Panc1 (cell line): ENCODE measurements at regions not wholly inside any gene's neighbourhood (a gene's known extent, or its start where the extent isn't known, plus 50 kb on each side); places are given as distances from the start of the nearest gene placed in this dataset.

Experiments
- ATAC-seq: fragments of 200-7000 bp; cut with Tn5 transposase; 2 replicates; pipeline ENCODE4 v1.9.1; 2020; ENCODE audit warnings: mild to moderate bottlenecking, moderate library complexity
- BruUV-seq: library from RNA; stranded (reverse); fragments of 400-500 nt; replicated peaks from 2 replicates; lab custom pipeline; 2021; lab: Mats Ljungman, UMichigan
- CTCF ChIA-PET: fragments of 300-600 bp; sonication (Branson Sonifier 250); formaldehyde crosslinking; loops from one replicate; lab custom pipeline; 2022; ENCODE audit warnings: antibody characterized with exemption; lab: Charles Lee
- POLR2A ChIA-PET: fragments of 300-600 bp; sonication (Branson Sonifier 250); formaldehyde crosslinking; loops from one replicate; lab custom pipeline; 2022; ENCODE audit warnings: antibody characterized with exemption; lab: Charles Lee
- DNase-seq: peaks from one replicate; pipeline ENCODE4 v3.0.0-alpha.2; 2010; ENCODE audit warnings: low read depth, low spot score
- H3K27ac ChIP-seq: 2 replicates; pipeline ENCODE4 v1.5.1; 2011; ENCODE audit warnings: mild to moderate bottlenecking, low read length, inconsistent platforms
- H3K27me3 ChIP-seq: fragments of 200-500 bp; sonication (Bioruptor generic); 2 replicates; pipeline ENCODE4 v1.6.0; 2014; ENCODE audit warnings: low read length, inconsistent platforms; ENCODE audit not compliant: control insufficient read depth, insufficient read depth
- H3K36me3 ChIP-seq: fragments of 200-500 bp; sonication (Bioruptor generic); 2 replicates; pipeline ENCODE4 v1.5.1; 2014; ENCODE audit warnings: inconsistent platforms, mild to moderate bottlenecking, low read length, moderate library complexity; ENCODE audit not compliant: control insufficient read depth, insufficient read depth
- H3K4me1 ChIP-seq: 2 replicates; pipeline ENCODE4 v1.5.1; 2011; ENCODE audit warnings: inconsistent platforms, mild to moderate bottlenecking, low read length, moderate library complexity; ENCODE audit not compliant: control insufficient read depth, insufficient read depth
- H3K4me3 ChIP-seq, 2 experiments: 2 replicates each; pipeline ENCODE4 v1.5.1; 2011 to 2012; ENCODE audit warnings: low read depth in 2 of 2, low read length in 2 of 2, mild to moderate bottlenecking in 2 of 2, inconsistent platforms in 1 of 2, moderate library complexity in 1 of 2
- H3K9me3 ChIP-seq: fragments of 200-500 bp; sonication (Bioruptor generic); 2 replicates; pipeline ENCODE4 v1.5.1; 2014; ENCODE audit warnings: low read depth, mild to moderate bottlenecking, inconsistent platforms, low read length, moderate library complexity; ENCODE audit not compliant: control insufficient read depth, insufficient read depth
- CTCF ChIP-seq: fragments of 450-650 bp; IDR thresholded peaks from 2 replicates; pipeline ENCODE4 v1.5.1; 2017; ENCODE audit warnings: mild to moderate bottlenecking
- POLR2AphosphoS5 ChIP-seq: IDR thresholded peaks from 2 replicates; pipeline ENCODE4 v1.6.1; 2012; ENCODE audit warnings: mild to moderate bottlenecking, low read depth, low read length, moderate library complexity
- REST ChIP-seq, 2 experiments: IDR thresholded peaks; 2 replicates each; pipeline ENCODE4 v1.6.1; 2011 to 2012; ENCODE audit warnings: low read depth in 2 of 2, control low read depth in 1 of 2, low read length in 1 of 2, mild to moderate bottlenecking in 1 of 2, moderate library complexity in 1 of 2; ENCODE audit not compliant: insufficient read depth in 1 of 2
- SIN3A ChIP-seq: IDR thresholded peaks from 2 replicates; pipeline ENCODE4 v1.6.1; 2012; ENCODE audit warnings: low read depth, mild to moderate bottlenecking, low read length, moderate library complexity, borderline replicate concordance; ENCODE audit not compliant: insufficient read depth
- TCF7L2 ChIP-seq: IDR thresholded peaks from 2 replicates; pipeline ENCODE4 v1.6.1; 2011; ENCODE audit warnings: mild to moderate bottlenecking, low read depth, low read length, inconsistent platforms
- in situ Hi-C: cut with HindIII; loops from 2 replicates; pipeline ENCODE4 v1.10.0; 2016; ENCODE audit warnings: low sequenced_read_pairs, low pct_unique_long_range_greater_than_20kb
- intact Hi-C: fragments of 100-400 bp; cut with micrococcal nuclease; formaldehyde crosslinking; loops from one replicate; pipeline ENCODE4 v1.10.0; 2022; ENCODE audit not compliant: unreplicated experiment

- Histone ChIP-seq H3K9me3 (no peaks in the 10 kb centered on the region), H3K27me3 (no peaks in the 10 kb centered on the region), H3K27ac (no peak overlapping the region), H3K4me1 (no peaks in the 10 kb centered on the region), H3K36me3 (no peaks in the 10 kb centered on the region), H3K4me3 (no peak overlapping the region)
- intact Hi-C loops (no loop called here), in situ Hi-C loops (no loop called here)
- DNase-seq (no peak), ATAC-seq (no peak)
- no peak for TF ChIP-seq REST (IDR thresholded peaks at IDR 0.05; ENCODE audit: insufficient read depth in 1 of 2, low read depth in 2 of 2, low read length in 1 of 2)
- no peak for TF ChIP-seq CTCF
- TF ChIP-seq TCF7L2: no peak
- no peak for TF ChIP-seq SIN3A
- TF ChIP-seq POLR2AphosphoS5: no peak
- CTCF ChIA-PET: interaction anchor here (1.1 kb wide), 1 partner anchor 247 kb away, joined by 3 read pairs; no protein-coding TSS in a partner anchor
- POLR2A ChIA-PET: no interaction called here
- BruUV-seq: no TSS peak
Measured at GRCh38 chr13:44155422-44156293, 218.0 kb upstream of the SERP2 start.

GRCh38 chr13:44156294-44156658, 217.3 kb upstream of the SERP2 start:
- no TSS peak for BruUV-seq
- Histone ChIP-seq H3K4me1 (no peaks in the 10 kb centered on the region), H3K36me3 (no peaks in the 10 kb centered on the region), H3K4me3 (no peak overlapping the region), H3K27me3 (no peaks in the 10 kb centered on the region), H3K27ac (no peak overlapping the region), H3K9me3 (no peaks in the 10 kb centered on the region)
- in situ Hi-C loops: no loop called here
- ATAC-seq: no peak
- POLR2A ChIA-PET: no interaction called here
- CTCF ChIA-PET: interaction anchor here (1.1 kb wide), 1 partner anchor 248 kb away, joined by 3 read pairs; no protein-coding TSS in a partner anchor
- DNase-seq: no peak
- intact Hi-C loops: no loop called here
- TF ChIP-seq REST (IDR thresholded peaks at IDR 0.05; ENCODE audit: insufficient read depth in 1 of 2, low read depth in 2 of 2, low read length in 1 of 2) (no peak), CTCF (no peak), POLR2AphosphoS5 (no peak), SIN3A (no peak), TCF7L2 (no peak)
